ENCODE measurements at regions not wholly inside any gene's neighbourhood (a gene's known extent, or its start where the extent isn't known, plus 50 kb on each side); places are given as distances from the start of the nearest gene placed in this dataset.

- no peak for DNase-seq (ENCODE audit: low read depth, low spot score)
- no peaks in the 10 kb centered on the region for H3K9me1 ChIP-seq (replicated peaks; ENCODE audit: control insufficient read depth, extremely low read depth, insufficient read depth, low read length)
- no peaks in the 10 kb centered on the region for H3K9me3 ChIP-seq (replicated peaks; ENCODE audit: control insufficient read depth, insufficient read depth, low read length)
- no peak overlapping the region for H3K4me2 ChIP-seq (ENCODE audit: insufficient read depth, low read length)
- no peaks in the 10 kb centered on the region for H3K36me3 ChIP-seq (ENCODE audit: control insufficient read depth in 2 of 2, extremely low read depth in 1 of 2, insufficient read depth in 2 of 2, low read length in 2 of 2)
- ChIA-PET POLR2A (no interaction called here), CTCF (no interaction called here)
- H3K9ac ChIP-seq (replicated peaks; ENCODE audit: extremely low read depth, insufficient read depth, low read length), result no peak overlapping the region
- TF ChIP-seq, protein P1, sequence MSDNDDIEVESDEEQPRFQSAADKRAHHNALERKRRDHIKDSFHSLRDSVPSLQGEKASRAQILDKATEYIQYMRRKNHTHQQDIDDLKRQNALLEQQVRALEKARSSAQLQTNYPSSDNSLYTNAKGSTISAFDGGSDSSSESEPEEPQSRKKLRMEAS (IDR thresholded peaks at IDR 0.05; ENCODE audit: insufficient read depth, insufficient read length), result no peak
- TF ChIP-seq POLR2A (IDR thresholded peaks at IDR 0.05; ENCODE audit: low read depth, low read length) (no peak), EZH2 (IDR thresholded peaks at IDR 0.05; ENCODE audit: borderline replicate concordance, low read depth, low read length, severe bottlenecking) (no peak), CTCF (IDR thresholded peaks at IDR 0.05; ENCODE audit: extremely low read depth in 1 of 2, insufficient read depth in 1 of 2, low read depth in 1 of 2, low read length in 2 of 2) (no peak), FOS (IDR thresholded peaks at IDR 0.05; ENCODE audit: borderline replicate concordance, insufficient read depth, low read length) (no peak), GATA2 (IDR thresholded peaks at IDR 0.05; ENCODE audit: insufficient read depth, insufficient read length, low read depth, low read length) (no peak), MYC (IDR thresholded peaks at IDR 0.05; ENCODE audit: low read depth, low read length) (no peak), POLR2AphosphoS5 (IDR thresholded peaks at IDR 0.05; ENCODE audit: insufficient read depth, low read depth, low read length) (no peak), JUN (IDR thresholded peaks at IDR 0.05; ENCODE audit: borderline replicate concordance, insufficient read depth, insufficient read length, low read depth) (no peak)
- H3K4me1 ChIP-seq (ENCODE audit: control insufficient read depth, extremely low read depth, insufficient read depth, low read length), result no peaks in the 10 kb centered on the region
- H3K27me3 ChIP-seq (ENCODE audit: control insufficient read depth in 2 of 2, insufficient read depth in 2 of 2, low read length in 2 of 2), result no peaks in the 10 kb centered on the region
- dilution Hi-C loops (cut with MboI; ENCODE audit: extremely low pct_ligation_motif_present, low sequenced_read_pairs), result no loop called here
- no peak overlapping the region for H3K4me3 ChIP-seq (replicated peaks in 1 of 3; ENCODE audit: insufficient read depth in 1 of 3, low read depth in 1 of 3, low read length in 3 of 3)
- intact Hi-C loops (cut with micrococcal nuclease), result no loop called here
- no peak overlapping the region for H2AFZ ChIP-seq (ENCODE audit: low read depth, low read length)
- H4K20me1 ChIP-seq (replicated peaks; ENCODE audit: control insufficient read depth, extremely low read depth, insufficient read depth, low read length), result no peaks in the 10 kb centered on the region
- no peaks in the 10 kb centered on the region for H3K79me2 ChIP-seq (ENCODE audit: control insufficient read depth, insufficient read depth, low read length)
- no peak overlapping the region for H3K27ac ChIP-seq (ENCODE audit: insufficient read depth, low read depth, low read length)
- BruUV-seq (replicated peaks), result no TSS peak
- FAIRE-seq, result no peak
Observed at GRCh38 chr16:6360641-6361040, 972.0 kb upstream of the RBFOX1 start.
